ENCODE measurements at regions not wholly inside any gene's neighbourhood (a gene's known extent, or its start where the extent isn't known, plus 50 kb on each side); places are given as distances from the start of the nearest gene placed in this dataset.

GRCh38 chr3:146308682-146309081 lies 57.8 kb upstream of the PLSCR4 start:
- H3K27ac ChIP-seq: peak overlapping the region; percentile 53 to 69
- peaks cover 0 to 20% of the 10 kb centered on the region in 2 donors for H3K4me1 ChIP-seq
- H3K36me3 ChIP-seq: no peaks in the 10 kb centered on the region
- no peaks in the 10 kb centered on the region for H3K27me3 ChIP-seq
- peaks cover 0 to 7% of the 10 kb centered on the region in 2 donors for H3K9me3 ChIP-seq
- DNase-seq (ENCODE audit: low spot score): no peak
- no peak overlapping the region for H3K4me3 ChIP-seq
- no peak for TF ChIP-seq CTCF (IDR thresholded peaks at IDR 0.05)

DNA sequence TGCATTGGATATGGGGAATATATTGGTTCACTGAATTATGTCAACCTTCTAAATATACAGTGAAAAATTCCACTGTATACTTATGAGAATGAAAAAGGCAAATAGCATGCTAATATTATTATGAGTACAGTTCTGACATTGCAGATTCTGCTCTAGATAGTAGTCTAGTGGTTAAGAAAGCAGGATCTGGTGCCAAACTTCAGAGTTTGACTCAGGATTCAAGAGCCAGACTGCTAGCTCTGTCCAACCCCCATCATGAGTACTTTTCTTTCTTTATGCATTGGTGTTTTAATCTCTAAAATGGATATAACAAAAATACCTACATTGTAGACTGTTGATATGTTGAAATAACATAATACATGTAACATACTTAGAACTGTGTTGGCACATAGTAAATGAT lies 57.3 kb upstream of the PLSCR4 start:
- H3K27me3 ChIP-seq: no peaks in the 10 kb centered on the region
- no peaks in the 10 kb centered on the region for H3K36me3 ChIP-seq
- H3K4me3 ChIP-seq: no peak overlapping the region
- H3K4me1 ChIP-seq: peaks cover 0 to 20% of the 10 kb centered on the region in 2 donors
- peaks cover 0 to 12% of the 10 kb centered on the region in 2 donors for H3K9me3 ChIP-seq
- H3K27ac ChIP-seq: peak overlapping the region; percentile 53 to 69
- no peak for DNase-seq (ENCODE audit: low spot score)
- no peak for TF ChIP-seq CTCF (IDR thresholded peaks at IDR 0.05)

- Histone ChIP-seq H3K4me1 (peaks cover 0 to 20% of the 10 kb centered on the region in 2 donors), H3K9me3 (peaks cover 0 to 20% of the 10 kb centered on the region in 2 donors), H3K36me3 (no peaks in the 10 kb centered on the region), H3K27me3 (no peaks in the 10 kb centered on the region), H3K27ac (peak overlapping the region in 1 of 2 donors; percentile 11), H3K4me3 (no peak overlapping the region)
- DNase-seq (ENCODE audit: low spot score): no peak
- no peak for TF ChIP-seq CTCF (IDR thresholded peaks at IDR 0.05)
Observed at GRCh38 chr3:146307456-146307725, 56.5 kb upstream of the PLSCR4 start.

DNA sequence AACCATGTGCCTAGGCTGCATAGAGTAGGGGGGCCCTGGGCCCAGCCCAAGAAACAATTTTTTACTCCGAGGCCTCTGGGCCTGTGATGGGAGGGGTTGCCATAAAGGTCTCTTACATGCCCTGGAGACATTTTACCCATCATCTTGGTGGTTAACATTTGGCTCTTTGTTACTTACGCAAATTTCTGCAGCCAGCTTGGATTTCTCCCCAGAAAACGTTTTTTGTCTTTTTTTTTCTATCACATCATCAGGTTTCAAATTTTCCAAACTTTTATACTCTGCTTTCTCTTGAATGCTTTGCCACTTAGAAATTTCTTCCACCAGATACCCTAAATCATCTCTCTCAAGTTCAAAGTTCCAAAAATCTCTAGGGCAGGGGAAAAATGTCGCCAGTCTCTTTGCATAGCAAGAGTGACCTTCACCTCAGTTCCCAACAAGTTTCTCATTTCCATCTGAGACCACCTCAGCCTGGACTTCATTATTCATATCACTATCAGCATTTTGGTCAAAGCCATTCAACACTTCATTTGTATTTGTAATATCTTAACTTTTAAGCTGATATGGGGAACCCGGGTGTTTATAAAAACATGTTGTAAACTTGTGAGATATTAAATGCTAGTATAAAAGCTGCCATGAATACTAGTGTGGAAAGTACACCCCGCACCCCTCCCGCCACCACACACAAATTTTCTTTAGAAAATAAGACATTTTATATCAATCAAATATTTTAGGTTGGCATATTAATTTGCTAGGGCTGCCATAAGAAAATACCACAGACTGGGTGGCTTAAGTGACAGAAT lies 56.0 kb upstream of the PLSCR4 start:
- Histone ChIP-seq H3K9me3 (peaks cover 0 to 23% of the 10 kb centered on the region in 2 donors), H3K4me1 (peaks cover 0 to 20% of the 10 kb centered on the region in 2 donors), H3K27me3 (no peaks in the 10 kb centered on the region), H3K4me3 (no peak overlapping the region), H3K36me3 (no peaks in the 10 kb centered on the region), H3K27ac (no peak overlapping the region)
- TF ChIP-seq CTCF (IDR thresholded peaks at IDR 0.05): no peak
- no peak for DNase-seq (ENCODE audit: low spot score)

- no peak for DNase-seq (ENCODE audit: low spot score)
- H3K4me1 ChIP-seq: peaks cover 0 to 20% of the 10 kb centered on the region in 2 donors
- H3K9me3 ChIP-seq: peaks cover 0 to 23% of the 10 kb centered on the region in 2 donors
- no peak for TF ChIP-seq CTCF (IDR thresholded peaks at IDR 0.05)
- H3K27ac ChIP-seq: no peak overlapping the region
- no peaks in the 10 kb centered on the region for H3K27me3 ChIP-seq
- no peak overlapping the region for H3K4me3 ChIP-seq
- H3K36me3 ChIP-seq: no peaks in the 10 kb centered on the region
Observed at GRCh38 chr3:146305808-146306423, 55.0 kb upstream of the PLSCR4 start.

All from right atrium auricular region (tissue), 2 donors.